ENCODE measurements at regions not wholly inside any gene's neighbourhood (a gene's known extent, or its start where the extent isn't known, plus 50 kb on each side); places are given as distances from the start of the nearest gene placed in this dataset.

GRCh38 chr7:37592366-37592765 is 91.2 kb upstream of the GPR141 start:
- TF ChIP-seq CTCF (IDR thresholded peaks at IDR 0.05) = no peak
- no peak for TF ChIP-seq POLR2A (IDR thresholded peaks at IDR 0.05; ENCODE audit: low read depth)
- TF ChIP-seq EP300 (IDR thresholded peaks at IDR 0.05) = no peak
- TF ChIP-seq POLR2AphosphoS5 (IDR thresholded peaks at IDR 0.05) = no peak

All from esophagus muscularis mucosa (tissue), 4 donors.